IPS-NIHi7 (cell line): ENCODE measurements at regions not wholly inside any gene's neighbourhood (a gene's known extent, or its start where the extent isn't known, plus 50 kb on each side); places are given as distances from the start of the nearest gene placed in this dataset.
"Not testable (repeated sequence)": the region's sequence is repeated elsewhere in the genome, so short reads cannot be mapped to it uniquely, and the experiment has no call there.

Experiments used
- DNase-seq: peaks from one replicate; pipeline ENCODE4 v3.0.0; 2012; ENCODE audit warnings: mixed read lengths; ENCODE audit errors: extremely low spot score

- no peak for DNase-seq
Observed at GRCh38 chr2:199131876-199132275, 325.9 kb downstream of the SATB2 start.

GRCh38 chr2:199131136-199131655, 326.5 kb downstream of the SATB2 start:
- peak; percentile 15 for DNase-seq

DNA sequence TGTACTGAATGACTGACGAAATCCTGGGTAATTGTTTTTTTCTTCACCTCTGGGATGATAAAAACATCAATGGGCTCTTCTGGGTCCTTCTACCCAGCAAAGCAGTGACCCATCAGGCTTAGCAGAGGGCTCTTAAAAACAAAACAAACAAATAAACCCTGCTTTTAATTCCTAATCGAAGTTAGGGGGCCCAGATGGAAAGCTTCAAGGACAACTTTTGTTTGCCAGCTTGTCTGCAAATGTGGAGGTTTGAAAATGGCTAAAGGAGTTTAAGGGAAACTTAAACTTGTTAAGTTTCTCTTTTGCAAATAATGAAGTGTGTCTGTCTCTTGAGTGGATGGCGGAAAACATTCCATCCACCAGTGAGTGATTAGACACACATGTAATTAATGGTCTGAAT, 327.2 kb downstream of the SATB2 start:
- no peak for DNase-seq

GRCh38 chr2:199128476-199129229, 329.1 kb downstream of the SATB2 start:
- DNase-seq: no peak

GRCh38 chr2:199119796-199120195, 337.9 kb downstream of the SATB2 start:
- DNase-seq: no peak

DNA sequence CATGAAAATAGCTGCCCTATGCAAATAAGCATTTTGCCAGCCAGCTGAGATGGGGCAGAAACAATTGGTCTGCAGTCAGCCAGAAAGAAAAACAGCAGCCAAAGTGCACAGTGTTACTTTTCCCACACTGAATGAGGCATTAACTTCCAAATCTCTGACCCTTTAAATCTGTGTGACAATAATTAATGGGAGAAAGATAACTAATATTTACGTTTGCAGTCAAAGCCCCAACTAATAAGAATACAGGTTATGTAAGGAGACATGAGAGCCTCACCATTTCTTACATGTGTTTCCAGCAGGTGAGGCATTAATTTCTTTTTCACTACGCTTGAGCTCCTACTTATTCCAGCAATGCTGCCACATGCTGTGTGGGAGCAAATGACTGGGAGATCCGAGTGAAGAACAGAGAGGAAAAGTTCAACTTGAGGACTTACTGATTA, 339.0 kb downstream of the SATB2 start:
- DNase-seq: no peak

DNA sequence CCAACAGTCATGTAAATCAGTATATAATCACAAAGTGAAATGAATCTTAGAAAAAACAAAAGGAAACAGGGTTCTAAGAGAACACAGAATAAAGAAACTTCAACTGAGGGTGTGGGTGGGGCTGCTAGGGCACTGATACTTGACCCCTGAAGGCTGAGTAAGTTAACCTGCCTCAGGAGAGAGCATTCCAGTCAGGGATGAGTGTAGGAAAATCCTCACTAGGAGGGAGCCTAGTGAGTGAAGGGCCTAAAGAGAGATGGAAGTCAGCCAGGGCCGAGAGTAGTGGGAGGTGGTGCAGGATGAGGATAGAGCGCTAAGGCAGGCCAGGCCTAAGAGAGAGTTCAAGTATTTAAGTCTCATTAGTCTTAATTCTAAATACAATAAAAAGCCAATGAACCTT, 342.6 kb downstream of the SATB2 start:
- DNase-seq: peak; percentile 14

GRCh38 chr2:199113111-199113510, 344.6 kb downstream of the SATB2 start:
- no peak for DNase-seq

GRCh38 chr2:199111458-199111857, 346.3 kb downstream of the SATB2 start:
- DNase-seq: no peak

DNA sequence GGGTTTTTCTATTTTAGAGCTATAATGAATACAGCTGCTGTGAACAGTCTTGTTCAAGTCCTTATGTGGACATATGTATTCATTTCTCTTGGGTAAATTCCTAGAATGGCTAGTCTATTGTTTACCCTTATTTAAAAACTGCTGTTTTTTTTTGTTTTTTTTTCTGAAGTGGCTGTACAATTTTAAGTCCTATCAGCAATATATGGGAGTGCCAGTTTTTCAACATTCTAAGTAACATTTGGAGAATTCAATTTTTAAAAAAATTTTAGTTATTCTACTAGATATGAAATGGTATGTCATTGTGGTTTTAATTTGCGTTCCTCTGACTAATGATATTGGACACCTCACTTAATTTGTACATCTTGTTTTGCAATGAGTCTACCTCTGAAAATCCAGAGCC, 349.7 kb downstream of the SATB2 start:
- no peak for DNase-seq

DNA sequence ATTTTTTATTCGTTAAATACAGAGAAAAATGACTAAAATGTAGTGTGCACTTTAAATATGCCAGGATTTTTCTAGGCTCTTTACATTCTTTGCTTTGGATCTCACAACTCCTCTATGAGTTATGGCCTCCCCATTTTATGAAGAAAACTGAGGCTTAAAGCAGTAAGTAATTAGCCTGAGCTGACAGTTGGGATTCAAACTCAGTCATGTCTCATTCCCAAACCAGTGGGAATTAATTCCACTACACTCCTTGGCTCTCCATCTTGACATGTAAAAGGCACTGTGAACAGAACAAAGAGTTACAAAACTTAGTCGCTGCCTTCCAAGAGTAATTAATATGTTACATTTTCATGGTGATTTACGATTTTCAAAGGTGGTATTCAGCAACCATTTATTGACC, 351.9 kb downstream of the SATB2 start:
- DNase-seq: no peak

DNA sequence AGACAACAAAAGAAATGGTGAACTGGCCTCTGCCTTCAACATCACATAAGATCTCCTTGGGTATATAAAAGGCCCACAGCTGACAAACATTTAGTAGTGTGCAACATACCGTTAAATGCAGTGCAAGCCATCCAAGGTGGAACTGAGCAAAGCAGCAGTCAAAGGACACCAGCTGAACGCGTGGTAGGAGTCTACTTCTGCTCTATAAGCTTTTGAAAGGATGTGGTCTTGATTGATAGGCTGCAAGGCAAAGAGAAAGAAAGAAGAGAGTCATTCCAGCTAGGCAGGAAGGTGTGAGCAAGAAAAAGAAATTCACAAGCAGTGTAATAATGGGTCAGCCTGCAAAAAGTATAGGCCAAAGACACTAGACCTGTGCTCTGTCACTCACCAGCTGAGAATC, 356.3 kb downstream of the SATB2 start:
- no peak for DNase-seq

GRCh38 chr2:199100326-199101110, 357.2 kb downstream of the SATB2 start:
- no peak for DNase-seq

DNA sequence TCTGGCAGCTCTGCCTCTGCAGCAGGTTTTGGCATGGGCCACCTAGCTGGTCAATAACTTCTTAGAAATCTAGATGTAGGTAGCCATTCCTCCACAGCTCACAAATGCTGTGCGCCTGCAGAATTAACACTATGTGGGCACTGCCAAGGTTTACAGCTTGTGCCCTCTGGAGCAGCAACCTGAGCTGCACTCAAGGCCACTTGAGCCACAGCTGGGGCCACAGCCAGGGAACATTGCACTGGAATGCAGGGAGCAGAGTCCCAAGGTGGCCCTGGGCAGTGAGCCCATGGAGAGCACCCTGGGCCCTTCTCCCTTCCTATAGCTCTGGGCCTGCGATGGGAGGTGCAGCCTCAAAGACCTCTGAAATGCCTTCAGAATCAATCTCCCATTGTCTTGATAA, 365.3 kb downstream of the SATB2 start:
- no peak for DNase-seq

DNA sequence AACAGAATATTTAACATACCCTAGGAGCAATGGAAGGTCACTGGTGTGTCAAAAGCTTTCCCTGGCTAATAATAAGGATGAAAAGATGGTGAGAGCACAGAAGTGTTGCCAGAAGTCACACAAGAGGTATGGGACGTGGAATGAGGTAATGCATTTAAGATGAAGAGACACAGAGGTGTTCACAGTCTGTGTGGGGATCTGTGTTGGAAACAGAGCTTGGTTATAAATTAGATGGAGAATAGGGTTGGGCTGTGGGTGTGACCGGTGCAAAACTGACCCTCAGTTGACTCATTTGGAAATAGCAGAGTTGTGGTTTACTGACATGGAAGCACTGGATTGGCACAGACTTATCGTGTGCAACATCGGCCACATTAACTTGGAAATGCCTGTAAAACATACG, 372.5 kb downstream of the SATB2 start:
- DNase-seq: no peak

DNA sequence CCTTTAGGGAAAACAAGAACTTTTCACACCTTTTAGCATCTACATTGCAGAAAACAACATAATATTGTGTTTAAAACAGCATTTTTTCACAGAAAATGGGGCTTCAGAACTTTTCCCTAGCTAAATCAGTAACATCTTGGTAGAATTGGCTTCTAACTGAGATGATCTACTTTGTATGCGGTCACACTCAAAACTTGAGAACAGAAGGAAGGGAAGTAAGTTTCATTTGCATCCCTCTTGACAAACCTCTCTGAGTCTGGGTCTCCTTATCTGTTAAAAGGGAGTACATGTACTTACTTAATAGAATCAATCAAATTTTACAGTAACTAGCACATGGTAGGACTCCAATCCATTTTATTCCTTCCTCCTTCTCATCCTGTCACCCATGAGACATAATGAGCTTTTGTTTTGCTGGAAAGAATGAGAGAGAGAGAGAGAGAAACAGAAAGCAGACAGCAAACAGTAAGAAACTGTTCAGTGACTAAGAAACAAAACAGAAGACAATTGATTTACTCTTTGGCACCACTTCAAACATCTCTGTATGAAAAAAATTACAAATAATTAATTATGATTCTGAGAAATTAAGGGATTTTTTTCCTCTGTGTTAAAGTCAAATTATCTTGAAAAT, 387.3 kb downstream of the SATB2 start:
- no peak for DNase-seq

DNA sequence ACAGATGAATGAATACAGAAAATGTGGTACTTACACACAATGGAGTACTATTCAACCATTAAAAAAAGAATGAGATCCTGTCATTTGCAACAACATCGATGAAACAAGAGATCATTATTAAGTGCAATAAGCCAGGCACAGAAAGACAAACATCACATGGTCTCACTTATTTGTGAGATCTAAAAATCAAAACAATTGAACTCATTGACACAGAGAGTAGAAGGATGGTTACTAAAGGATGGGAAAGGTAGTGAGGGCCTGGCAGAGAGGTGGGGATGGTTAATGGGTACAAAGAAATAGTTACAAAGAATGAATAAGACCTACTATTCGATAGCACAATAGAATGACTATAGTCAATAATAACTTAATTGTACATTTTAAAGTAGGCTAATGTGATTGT, 393.5 kb downstream of the SATB2 start:
- no peak for DNase-seq

DNA sequence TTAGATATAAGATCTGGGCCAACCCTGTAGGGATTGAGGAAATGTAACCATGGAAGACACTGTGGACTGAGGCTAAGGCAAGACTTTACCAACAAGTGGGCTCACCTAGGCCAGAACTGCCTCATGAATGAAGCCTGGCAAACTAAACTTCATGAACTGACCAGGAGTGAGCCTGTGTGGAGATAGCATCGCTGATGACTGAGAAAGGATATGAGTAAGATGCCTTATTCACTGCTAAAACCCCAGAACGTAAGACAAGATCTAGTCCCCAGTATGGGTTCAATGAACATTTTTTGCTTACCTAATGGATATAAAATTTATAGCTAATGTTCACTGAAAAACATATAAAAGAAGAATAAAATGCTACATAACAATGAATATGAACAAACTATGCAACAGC, 399.8 kb downstream of the SATB2 start:
- no peak for DNase-seq

GRCh38 chr2:199055336-199055735, 402.4 kb downstream of the SATB2 start:
- no peak for DNase-seq

DNA sequence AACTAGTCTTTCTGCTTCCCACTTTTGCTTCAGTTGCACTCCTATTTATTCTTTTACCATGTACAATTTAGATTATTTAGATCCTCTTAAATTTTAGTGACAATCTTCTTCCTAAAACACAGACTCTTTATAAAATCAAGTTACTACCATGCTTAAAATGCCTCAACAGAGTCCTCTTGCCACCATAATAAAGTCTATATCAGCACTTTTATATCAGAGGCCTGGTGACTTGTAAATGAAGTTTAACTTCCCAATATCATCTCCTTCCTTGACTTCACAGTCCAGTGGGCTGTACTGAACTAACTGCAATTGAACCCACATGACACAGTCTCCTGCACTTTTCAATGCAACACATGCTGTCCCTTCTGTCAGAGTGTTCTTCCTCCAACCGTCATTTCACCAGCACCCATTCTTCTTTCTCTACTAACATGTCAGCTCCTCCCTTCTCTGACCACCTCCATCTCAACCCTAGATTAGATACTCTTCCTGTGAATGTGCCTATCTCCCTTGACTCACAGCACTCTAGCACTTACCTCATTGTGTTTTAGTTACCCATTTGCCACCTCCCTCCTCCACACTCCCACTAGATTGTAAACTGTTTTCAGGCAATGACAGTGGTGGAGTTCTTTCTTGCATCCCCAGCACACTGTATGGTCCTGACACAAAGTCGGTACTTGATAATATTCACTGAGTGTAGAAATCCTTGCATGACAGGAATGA, 414.9 kb downstream of the SATB2 start:
- peak; percentile 14 for DNase-seq

- no peak for DNase-seq
Observed at GRCh38 chr2:199040522-199040921, 417.2 kb downstream of the SATB2 start.

- not testable (repeated sequence) for DNase-seq
Observed at GRCh38 chr2:199033761-199034160, 424.0 kb downstream of the SATB2 start.
